ENCODE measurements at regions not wholly inside any gene's neighbourhood (a gene's known extent, or its start where the extent isn't known, plus 50 kb on each side); places are given as distances from the start of the nearest gene placed in this dataset.
"Not testable (repeated sequence)": the region's sequence is repeated elsewhere in the genome, so short reads cannot be mapped to it uniquely, and the experiment has no call there.

DNA sequence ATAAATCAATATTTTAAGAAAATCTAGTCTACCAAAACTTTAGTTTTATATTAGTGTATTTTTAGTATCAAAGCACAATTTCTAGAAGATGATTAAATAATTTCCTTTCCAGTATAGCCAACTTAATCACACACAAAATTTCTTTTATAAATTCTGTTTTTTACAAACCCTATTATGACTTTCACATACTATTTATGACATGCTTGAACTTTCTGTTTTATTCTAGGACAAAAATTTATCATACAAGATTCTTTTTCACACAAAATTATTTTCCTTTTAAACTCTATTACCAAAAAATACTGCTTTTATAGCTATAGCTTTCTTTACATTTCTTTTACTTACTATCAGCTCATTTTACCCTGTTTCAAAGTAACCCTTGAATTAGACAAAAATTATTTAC, 149.5 kb downstream of the OR13H1 start:
- DNase-seq (ENCODE audit: extremely low spot score, insufficient read length, low read depth), result no peak
- FAIRE-seq, result no peak

- not testable (repeated sequence) for DNase-seq (ENCODE audit: extremely low spot score, insufficient read length, low read depth); FAIRE-seq
These were observed 153.1 kb downstream of the OR13H1 start for GRCh38 chrX:131696989-131697388.

DNA sequence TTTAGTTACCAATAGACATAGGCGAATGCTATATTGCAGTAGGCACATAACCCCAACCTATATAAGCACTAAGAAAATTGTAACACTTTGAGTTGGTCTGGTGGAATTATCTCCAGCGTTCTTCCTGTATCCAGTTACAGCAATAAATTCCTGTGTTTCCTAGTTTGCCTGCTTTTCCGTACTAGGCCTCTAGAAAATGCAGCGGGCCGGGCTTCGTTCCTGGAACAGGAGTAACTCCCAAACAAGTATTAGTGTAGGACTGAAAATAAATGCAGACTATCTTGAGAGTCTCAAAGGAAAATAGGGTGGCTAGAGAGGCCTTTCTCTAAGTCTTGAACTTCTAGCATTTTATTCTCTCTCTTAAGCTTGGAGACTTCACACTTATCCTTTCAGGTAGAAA, 159.8 kb downstream of the OR13H1 start:
- FAIRE-seq (no peak), DNase-seq (ENCODE audit: extremely low spot score, insufficient read length, low read depth) (no peak)

GRCh38 chrX:131704136-131704695, 160.3 kb downstream of the OR13H1 start:
- no peak for FAIRE-seq
- DNase-seq (ENCODE audit: extremely low spot score, insufficient read length, low read depth), result no peak

GRCh38 chrX:131709553-131709952, 165.7 kb downstream of the OR13H1 start:
- no peak for DNase-seq (ENCODE audit: extremely low spot score, insufficient read length, low read depth)
- FAIRE-seq, result no peak

DNA sequence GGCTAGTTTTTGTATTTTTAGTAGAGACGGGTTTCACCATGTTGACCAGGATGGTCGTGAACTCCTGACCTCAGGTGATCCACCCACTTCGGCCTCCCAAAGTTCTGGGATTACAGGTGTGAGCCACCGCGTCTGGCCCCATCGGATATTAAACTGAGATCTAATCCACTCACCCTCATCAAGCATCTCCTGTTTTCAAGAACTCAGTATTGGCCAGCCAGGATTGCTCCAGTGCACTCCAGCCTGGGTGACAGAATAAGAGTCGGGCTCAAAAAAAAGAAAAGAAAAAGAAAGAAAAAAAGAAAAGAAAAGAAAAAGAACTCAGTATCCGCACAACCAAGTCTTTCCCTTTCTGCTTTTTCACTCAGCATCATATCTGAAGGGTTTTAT, 167.6 kb downstream of the OR13H1 start:
- FAIRE-seq, result no peak
- no peak for DNase-seq (ENCODE audit: extremely low spot score, insufficient read length, low read depth)

GRCh38 chrX:131723646-131724045, 179.8 kb downstream of the OR13H1 start:
- no peak for FAIRE-seq
- DNase-seq (ENCODE audit: extremely low spot score, insufficient read length, low read depth), result no peak

- FAIRE-seq (no peak), DNase-seq (ENCODE audit: extremely low spot score, insufficient read length, low read depth) (no peak)
These were observed 180.4 kb downstream of the OR13H1 start for GRCh38 chrX:131724292-131724691.

GRCh38 chrX:131725001-131725654, 181.3 kb downstream of the OR13H1 start:
- FAIRE-seq, result no peak

DNA sequence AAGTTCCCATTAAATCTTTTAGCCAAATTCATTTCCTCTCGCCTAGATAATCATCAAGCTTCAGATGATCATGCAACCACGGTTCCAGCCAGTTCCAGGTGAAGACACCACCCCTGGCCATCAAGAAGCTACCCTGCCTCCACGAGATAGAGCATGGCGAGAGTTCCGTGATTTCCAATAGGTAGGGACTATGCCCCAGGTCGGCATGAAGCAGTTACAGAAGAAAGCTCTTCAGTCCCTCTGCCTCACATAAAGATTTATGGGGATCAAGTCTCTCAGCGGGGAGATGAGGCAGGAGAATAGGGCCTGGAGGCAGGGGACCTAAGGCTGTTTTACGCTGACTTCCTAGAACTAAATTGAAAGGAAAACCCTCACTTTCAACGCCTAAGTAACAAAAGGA, 183.9 kb downstream of the OR13H1 start:
- FAIRE-seq, result no peak
- no peak for DNase-seq (ENCODE audit: extremely low spot score, insufficient read length, low read depth)

More at GRCh38 chrX:131725001-131725654, 181.3 kb downstream of the OR13H1 start:
- no peak for DNase-seq (ENCODE audit: extremely low spot score, insufficient read length, low read depth)

DNA sequence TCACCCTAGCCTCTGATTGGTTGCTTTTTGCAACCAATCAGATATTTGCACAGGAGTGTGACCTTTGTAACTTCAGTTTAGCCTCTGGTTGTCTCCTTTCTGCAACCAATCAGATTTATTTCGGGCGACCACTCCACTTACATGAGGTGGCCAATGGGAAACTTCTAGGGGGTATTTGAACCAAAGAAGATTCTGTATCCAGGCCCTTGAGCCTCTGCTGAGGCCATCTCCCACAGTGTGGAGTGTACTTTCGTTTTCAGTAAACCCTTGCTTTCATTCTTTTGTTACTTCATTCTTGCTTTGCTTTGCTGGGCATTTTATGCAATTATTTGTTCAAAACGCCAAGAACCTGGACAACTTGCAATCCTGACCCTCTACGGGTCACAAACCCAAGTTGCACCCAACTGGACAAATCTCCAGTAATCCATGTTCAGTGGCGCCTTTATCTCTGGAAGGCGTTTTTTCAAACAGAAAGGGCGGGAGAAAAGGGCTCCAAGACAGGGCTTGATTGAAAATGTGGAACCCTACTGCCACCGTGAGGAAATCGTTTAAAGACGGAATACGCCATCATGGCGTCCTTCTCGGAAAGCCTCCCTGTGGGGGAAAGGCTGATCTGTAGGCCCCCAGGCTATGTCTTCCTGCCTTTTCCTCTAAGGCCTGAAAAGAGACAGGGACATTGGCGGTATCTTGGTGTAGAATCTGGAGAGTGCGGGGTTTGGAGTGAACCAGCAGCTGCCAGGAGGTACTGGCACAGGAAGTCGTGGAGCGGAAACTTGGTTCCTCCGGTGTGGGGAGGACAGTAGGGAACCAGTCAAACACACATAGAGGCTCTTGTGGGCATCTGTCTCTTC, 184.6 kb downstream of the OR13H1 start:
- FAIRE-seq, result no peak

GRCh38 chrX:131729295-131729694, 185.4 kb downstream of the OR13H1 start:
- no peak for FAIRE-seq

More for the DNA sequence above, 184.6 kb downstream of the OR13H1 start:
- no peak for DNase-seq (ENCODE audit: extremely low spot score, insufficient read length, low read depth)

GRCh38 chrX:131734621-131735020, 190.7 kb downstream of the OR13H1 start:
- DNase-seq (ENCODE audit: extremely low spot score, insufficient read length, low read depth) (no peak), FAIRE-seq (no peak)

More at GRCh38 chrX:131729295-131729694, 185.4 kb downstream of the OR13H1 start:
- DNase-seq (ENCODE audit: extremely low spot score, insufficient read length, low read depth), result no peak

- DNase-seq (ENCODE audit: extremely low spot score, insufficient read length, low read depth), result no peak
- no peak for FAIRE-seq
These were observed 191.3 kb downstream of the OR13H1 start for GRCh38 chrX:131735127-131735526.

DNA sequence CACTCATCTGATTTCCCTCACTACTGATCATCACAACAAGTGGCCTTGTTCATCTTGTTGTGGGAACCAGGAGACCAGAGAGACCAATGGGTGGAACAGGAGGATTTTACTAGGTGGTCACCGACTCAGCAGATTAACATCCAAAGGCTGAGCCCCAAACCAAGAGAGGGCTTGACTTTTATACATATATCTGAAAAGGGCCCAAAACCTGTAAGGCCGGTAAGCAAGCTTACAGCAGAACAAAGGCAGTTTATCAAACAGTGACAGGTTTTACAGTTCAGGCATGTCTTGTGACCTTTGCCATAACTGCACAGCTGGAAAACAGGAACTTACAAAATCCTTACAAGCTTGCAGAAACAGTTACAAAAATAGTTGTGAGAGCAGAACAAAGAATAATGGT, 195.9 kb downstream of the OR13H1 start:
- no peak for DNase-seq (ENCODE audit: extremely low spot score, insufficient read length, low read depth)
- FAIRE-seq, result no peak

- DNase-seq (ENCODE audit: extremely low spot score, insufficient read length, low read depth), result no peak
- no peak for FAIRE-seq
These were observed 197.3 kb downstream of the OR13H1 start for GRCh38 chrX:131741103-131741581.

GRCh38 chrX:131745942-131746489, 202.1 kb downstream of the OR13H1 start:
- no peak for FAIRE-seq

GRCh38 chrX:131746491-131746968, 202.7 kb downstream of the OR13H1 start:
- no peak for DNase-seq (ENCODE audit: extremely low spot score, insufficient read length, low read depth)
- FAIRE-seq, result no peak

More at GRCh38 chrX:131745942-131746489, 202.1 kb downstream of the OR13H1 start:
- DNase-seq (ENCODE audit: extremely low spot score, insufficient read length, low read depth), result no peak

GRCh38 chrX:131747173-131747572, 203.3 kb downstream of the OR13H1 start:
- FAIRE-seq, result no peak
- DNase-seq (ENCODE audit: extremely low spot score, insufficient read length, low read depth), result no peak

DNA sequence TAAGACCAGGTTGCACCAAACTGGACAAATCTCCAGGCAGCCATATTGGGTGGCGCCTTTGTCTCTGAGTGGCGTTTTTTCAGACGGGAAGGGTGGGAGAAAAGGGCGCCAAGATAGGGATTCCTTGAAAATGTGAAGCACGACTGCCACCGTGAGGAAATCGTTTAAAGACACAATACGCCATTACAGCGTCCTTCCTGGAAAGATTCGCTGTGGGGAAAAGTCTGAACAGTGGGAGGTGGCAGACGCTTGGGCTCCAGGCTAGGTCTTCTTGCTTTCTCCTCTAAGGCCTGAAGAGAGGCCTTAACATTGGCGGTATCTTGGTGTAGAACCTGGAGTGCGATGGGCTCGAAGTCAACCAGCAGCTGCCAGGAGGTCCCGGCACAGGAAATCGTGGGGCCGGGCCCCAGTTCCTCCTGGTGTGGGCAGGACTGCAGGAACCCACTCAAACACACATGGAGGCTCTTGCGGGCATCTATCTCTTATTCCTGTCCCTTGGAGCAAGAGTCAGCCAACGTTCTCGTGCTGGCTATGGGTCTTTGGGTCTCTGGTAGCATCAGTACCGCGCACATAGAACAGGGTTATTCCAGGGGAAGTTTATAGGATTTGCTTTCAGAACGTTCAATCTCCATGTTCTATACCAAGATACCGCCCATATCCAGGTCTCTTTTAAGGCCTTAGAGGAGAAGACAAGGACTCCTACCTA, 208.8 kb downstream of the OR13H1 start:
- FAIRE-seq (no peak), DNase-seq (ENCODE audit: extremely low spot score, insufficient read length, low read depth) (no peak)
